GM19099 (cell line): ENCODE measurements at regions not wholly inside any gene's neighbourhood (a gene's known extent, or its start where the extent isn't known, plus 50 kb on each side); places are given as distances from the start of the nearest gene placed in this dataset.

ENCODE experiments used
- POLR2A ChIP-seq: IDR thresholded peaks from 3 replicates; pipeline ENCODE4 v1.6.1; 2011; ENCODE audit warnings: low read depth; ENCODE audit not compliant: insufficient read length; ENCODE audit errors: extremely low read depth

- TF ChIP-seq POLR2A = no peak
Measured at GRCh38 chr2:133766164-133766832, 198.0 kb upstream of the NCKAP5 start.

DNA sequence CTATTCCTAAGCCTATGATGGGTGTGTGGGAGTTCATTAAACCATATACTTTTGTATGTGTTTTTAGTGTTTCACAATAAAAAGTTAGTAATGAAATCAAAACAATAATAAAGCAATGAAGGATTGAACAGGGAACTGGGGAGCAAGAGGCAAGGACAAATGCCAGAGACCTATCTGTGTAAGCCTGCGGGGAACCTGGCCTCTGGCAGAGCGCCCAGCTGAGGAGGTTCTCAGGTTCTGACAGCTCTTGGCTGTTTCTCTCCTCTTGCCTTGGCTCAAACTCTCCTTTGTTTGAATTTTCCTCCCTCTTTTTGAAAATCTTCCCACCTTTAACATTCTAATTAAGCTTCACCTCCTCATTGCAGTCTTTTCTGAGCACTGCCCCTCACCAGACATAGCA is 200.0 kb upstream of the NCKAP5 start:
- TF ChIP-seq POLR2A = no peak

DNA sequence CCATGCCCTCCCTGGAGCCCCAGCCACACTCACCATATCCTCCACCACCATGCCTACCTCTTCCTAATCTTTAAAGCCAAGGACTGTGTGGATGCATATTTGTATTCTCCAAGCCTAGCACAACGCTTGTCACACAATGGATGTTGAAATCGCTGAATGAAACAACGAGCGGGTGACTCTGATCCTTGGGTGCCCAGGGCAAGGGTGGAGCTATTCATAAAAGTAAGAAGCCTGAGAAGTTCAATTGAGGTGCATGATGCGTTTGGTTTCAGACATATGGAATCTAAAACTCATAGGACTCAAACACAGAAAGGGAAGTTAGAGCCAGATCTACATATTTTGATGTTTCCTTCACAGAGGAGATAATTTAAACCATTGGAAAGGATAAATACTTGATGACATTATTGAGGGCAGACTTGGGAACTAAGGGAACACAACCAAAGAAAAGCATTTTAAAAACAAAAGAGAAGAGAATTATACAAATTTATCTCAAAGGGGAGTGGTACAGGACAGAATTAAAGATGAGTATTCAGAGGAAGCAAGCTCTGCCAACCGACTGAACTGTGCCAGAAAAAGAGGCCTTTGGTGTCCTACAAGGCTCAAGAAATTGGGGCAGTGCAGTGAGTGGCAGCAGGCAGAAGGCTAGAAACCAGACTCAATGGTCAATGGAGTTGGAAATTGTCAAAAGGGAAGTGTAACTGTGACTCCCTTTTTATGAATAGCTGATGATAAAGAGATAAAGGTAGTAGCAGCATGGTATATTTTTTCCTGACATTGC is 200.6 kb upstream of the NCKAP5 start:
- no peak for TF ChIP-seq POLR2A

- TF ChIP-seq POLR2A = no peak
Measured at GRCh38 chr2:133773854-133774653, 205.8 kb upstream of the NCKAP5 start.

GRCh38 chr2:133774654-133775015 is 206.4 kb upstream of the NCKAP5 start:
- no peak for TF ChIP-seq POLR2A

- TF ChIP-seq POLR2A = no peak
Measured at GRCh38 chr2:133776936-133777573, 208.8 kb upstream of the NCKAP5 start.

DNA sequence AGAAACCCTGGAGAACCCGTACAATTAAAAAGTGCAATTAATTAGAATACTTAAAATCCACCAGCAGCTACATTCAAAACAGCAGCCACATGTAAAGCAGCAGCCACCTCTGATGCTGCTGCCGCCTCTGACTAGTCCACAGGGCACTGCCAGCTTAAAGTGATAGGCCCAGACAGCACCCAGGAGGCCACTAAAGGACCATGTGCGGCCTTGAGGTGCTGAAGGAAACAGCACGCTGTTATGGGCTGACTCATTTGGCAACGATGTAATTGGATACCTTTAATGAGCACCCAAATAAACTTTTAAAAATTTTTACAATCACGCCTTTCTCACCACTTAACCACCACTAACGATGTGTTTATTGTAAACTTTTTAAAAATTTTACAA is 209.3 kb upstream of the NCKAP5 start:
- TF ChIP-seq POLR2A = no peak

GRCh38 chr2:133780099-133780996 is 212.1 kb upstream of the NCKAP5 start:
- TF ChIP-seq POLR2A = no peak

- no peak for TF ChIP-seq POLR2A
Measured at GRCh38 chr2:133780997-133781513, 212.8 kb upstream of the NCKAP5 start.

- TF ChIP-seq POLR2A = no peak
Measured at GRCh38 chr2:133787207-133787606, 218.9 kb upstream of the NCKAP5 start.

DNA sequence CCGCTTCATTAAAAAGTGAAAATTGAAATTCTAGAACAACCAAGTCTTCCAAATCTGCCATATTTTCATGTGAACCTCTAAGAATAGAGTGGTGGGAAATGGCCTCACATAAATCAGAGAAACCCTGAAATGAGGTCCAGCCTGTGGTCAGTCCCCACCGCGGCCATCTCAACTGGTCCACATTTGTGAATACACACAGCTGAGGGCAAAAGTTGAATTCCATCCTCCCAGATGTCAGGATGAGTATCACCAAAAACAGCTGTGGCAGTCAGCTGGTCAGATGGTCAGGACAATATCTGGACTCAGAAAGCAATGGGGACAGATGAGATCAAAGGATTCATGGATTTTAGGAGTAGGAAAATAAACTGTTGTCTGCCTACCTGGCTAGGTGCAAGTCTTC is 219.4 kb upstream of the NCKAP5 start:
- no peak for TF ChIP-seq POLR2A

- TF ChIP-seq POLR2A = no peak
Measured at GRCh38 chr2:133788386-133788785, 220.1 kb upstream of the NCKAP5 start.

DNA sequence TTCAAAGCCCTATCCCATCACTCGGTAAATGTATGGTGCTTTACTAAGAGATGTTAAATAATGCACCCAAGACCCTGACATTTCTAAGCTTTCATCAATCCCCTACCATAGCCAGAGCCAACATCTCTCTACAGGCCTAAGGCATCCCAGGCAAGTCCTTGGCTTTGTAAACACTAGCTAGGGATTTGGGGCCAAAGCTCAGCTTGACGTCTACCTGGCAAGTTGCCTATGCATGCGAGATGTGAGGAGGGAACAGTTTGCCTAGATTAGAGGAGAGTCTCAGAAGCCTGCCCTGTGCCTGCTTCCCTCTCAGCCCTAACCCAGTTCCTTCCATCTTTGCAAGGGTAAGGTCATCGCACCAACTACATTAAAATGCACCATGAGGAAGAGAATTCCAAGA is 221.5 kb upstream of the NCKAP5 start:
- TF ChIP-seq POLR2A = no peak

DNA sequence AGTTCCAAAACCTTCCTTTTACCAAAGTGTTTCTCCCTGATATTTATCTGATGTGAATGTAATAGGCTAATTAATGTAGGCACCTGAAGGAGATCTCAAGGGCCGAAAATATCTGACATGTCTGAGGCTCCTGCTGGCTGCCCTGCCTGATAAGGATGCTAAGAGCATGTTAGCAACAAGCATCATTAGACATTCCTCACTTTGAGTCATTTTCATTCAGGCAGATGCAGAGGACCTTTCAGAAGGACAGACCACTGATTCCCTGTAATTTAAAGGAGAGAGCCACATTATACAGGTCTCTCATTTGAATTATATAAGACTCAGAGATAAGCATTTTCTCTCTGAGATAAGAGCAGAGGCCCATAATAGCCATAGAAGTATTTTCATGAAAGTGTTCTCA is 222.4 kb upstream of the NCKAP5 start:
- no peak for TF ChIP-seq POLR2A

DNA sequence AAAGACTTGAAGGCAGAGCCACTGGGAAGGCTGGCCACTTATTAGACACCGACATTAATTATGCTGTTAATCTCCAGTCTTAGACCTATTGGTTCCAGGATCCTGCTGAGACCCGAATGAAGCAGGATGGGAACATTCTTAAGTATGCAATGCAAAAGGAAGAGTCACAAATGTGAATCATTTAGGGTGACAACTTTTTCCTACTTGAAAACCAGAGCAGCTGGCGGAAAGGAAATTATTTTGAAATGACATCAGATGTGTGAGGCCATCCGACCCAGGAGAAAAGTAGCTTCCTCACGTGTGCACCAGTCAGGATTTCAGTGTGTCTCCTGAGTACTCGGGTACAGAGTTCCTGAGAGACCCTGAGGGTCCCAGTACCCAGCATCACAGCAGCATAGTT is 222.9 kb upstream of the NCKAP5 start:
- TF ChIP-seq POLR2A = no peak

GRCh38 chr2:133792223-133792622 is 224.0 kb upstream of the NCKAP5 start:
- TF ChIP-seq POLR2A = no peak
